Ovary (tissue), 7 donors: ENCODE measurements at regions not wholly inside any gene's neighbourhood (a gene's known extent, or its start where the extent isn't known, plus 50 kb on each side); places are given as distances from the start of the nearest gene placed in this dataset.

ENCODE experiments used
- DNase-seq, 5 donors: peaks; one replicate each; pipeline ENCODE4 v3.0.0-alpha.2; 2019 to 2020
- H3K27ac ChIP-seq, 2 donors: fragments of 200-600 bp; one replicate each; pipeline versions ENCODE4 v1.5.1 to v1.8.0; 2019 to 2022
- H3K27me3 ChIP-seq: fragments of 200-600 bp; one replicate; pipeline ENCODE4 v1.8.0; 2022
- H3K36me3 ChIP-seq: fragments of 200-600 bp; sonication (generic); one replicate; pipeline ENCODE4 v1.5.1; 2019
- H3K4me1 ChIP-seq: one replicate; pipeline ENCODE4 v1.8.1; 2013; ENCODE audit warnings: mild to moderate bottlenecking, moderate library complexity; ENCODE audit not compliant: insufficient read depth
- H3K4me3 ChIP-seq: fragments of 200-600 bp; sonication (generic); one replicate; pipeline ENCODE4 v1.5.1; 2017
- H3K9me3 ChIP-seq, 2 donors: fragments of 200-600 bp in 1 of 2; sonication (generic) in 1 of 2; one replicate each; pipeline versions ENCODE4 v1.5.1 to v1.8.1; 2013 to 2019; ENCODE audit warnings: mild to moderate bottlenecking in 1 of 2, moderate library complexity in 1 of 2
- EP300 ChIP-seq: sonication (generic); formaldehyde crosslinking; IDR thresholded peaks from one replicate; pipeline ENCODE4 v1.6.1; 2017; ENCODE audit warnings: antibody characterized with exemption
- POLR2A ChIP-seq: fragments of 450-650 bp; IDR thresholded peaks from one replicate; pipeline ENCODE4 v1.6.1; 2017; ENCODE audit warnings: antibody characterized with exemption, mild to moderate bottlenecking, moderate library complexity
- WGBS, 3 donors: extraction: QIAGEN DNeasy Blood & Tissue Kit in 1 of 3; methylation state at CpG; one replicate each; pipeline versions ENCODE4 v1.1.5 to v1.1.7; 2013 to 2017; 5-methylcytosine and 5-hydroxymethylcytosine counted together
- intact Hi-C, 4 donors: fragments of 100-400 bp; cut with DNase I; formaldehyde crosslinking; loops; one replicate each; pipeline versions ENCODE4 v1.11.0 to v1.15.1; 2022 to 2023
- TF ChIP-seq, protein P1 (sequence below), 3 donors: fragments of 450-650 bp in 2 of 3; fragments of 200-600 bp in 1 of 3; IDR thresholded peaks; one replicate each; pipeline versions ENCODE4 v1.5.1 to v1.8.0; 2016 to 2022; ENCODE audit warnings: antibody characterized with exemption in 3 of 3, mild to moderate bottlenecking in 1 of 3
- donor health status: DM: no; HTN: no; CAD: no; lungs with moderate emphysema.
- donor health status: DM: no; HTN: no; CAD: no.
- donor health status: Bipolar disorder and iron deficiency.
- donor health status: DM: no; HTN: no; CAD: no.
- donor health status: DM: yes; HTN: yes; CAD: no.

DNA sequence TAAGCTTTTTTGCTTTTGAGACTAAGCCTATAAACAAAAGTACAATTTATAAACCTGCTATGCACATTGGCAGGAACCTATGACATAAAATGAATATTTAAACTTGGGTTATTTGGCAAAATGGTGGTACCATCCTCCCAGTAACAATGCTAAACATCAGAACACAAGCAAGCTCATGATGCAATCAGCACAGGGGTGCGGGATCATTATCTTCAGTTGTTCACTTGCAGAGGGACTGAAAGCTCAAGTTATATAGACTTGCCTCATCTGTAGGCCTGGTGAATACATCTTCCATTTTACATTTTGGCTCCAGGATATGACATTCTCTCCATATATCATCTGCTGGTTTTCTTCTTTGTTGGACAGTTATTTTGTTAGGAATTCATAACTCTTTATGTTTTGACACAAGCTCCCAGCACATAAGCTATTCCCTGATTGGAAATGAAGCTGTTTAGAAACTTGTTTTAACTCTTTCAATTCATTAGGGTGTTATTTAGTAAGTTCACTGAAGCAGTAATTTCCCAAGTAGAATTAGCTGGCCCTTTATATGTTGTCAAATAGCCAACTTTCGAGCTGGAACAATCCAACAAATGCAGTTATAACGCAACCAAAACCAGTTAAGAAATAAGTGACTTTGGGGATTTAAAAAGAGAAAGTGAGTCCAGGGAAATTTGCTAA is 124.7 kb upstream of the LIFR start:
- intact Hi-C loops, result no loop called here
- WGBS, 3 donors, result 43 to 51% (median 46%) methylated on average over 3 of the region's 3 CpGs

DNA sequence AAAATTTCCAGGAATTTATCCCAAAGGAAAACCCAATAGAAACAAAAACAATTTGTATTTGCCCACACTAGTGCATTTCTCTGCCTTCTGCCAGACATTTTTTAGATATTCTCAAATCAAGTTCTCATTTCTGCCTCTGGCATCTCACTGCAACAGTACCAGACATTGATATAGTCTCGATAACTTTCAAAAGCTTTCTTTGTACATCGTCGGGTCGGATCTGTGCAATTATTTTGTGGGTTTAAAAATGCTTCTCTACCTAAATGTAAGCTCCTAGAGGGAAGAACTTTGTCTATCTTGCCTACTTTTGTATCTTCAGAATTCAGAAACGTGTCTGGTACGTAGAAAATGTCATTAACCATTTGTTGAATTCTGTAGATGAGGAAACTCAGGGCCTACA is 125.5 kb upstream of the LIFR start:
- 41 to 67% (median 57%) methylated on average over 6 of the region's 6 CpGs for WGBS, 3 donors
- DNase-seq, result no peak
- Histone ChIP-seq H3K4me1 (peaks cover 1% of the 10 kb centered on the region), H3K27ac (no peak overlapping the region), H3K36me3 (no peaks in the 10 kb centered on the region), H3K4me3 (no peak overlapping the region), H3K27me3 (no peaks in the 10 kb centered on the region), H3K9me3 (no peaks in the 10 kb centered on the region)
- TF ChIP-seq, protein P1, sequence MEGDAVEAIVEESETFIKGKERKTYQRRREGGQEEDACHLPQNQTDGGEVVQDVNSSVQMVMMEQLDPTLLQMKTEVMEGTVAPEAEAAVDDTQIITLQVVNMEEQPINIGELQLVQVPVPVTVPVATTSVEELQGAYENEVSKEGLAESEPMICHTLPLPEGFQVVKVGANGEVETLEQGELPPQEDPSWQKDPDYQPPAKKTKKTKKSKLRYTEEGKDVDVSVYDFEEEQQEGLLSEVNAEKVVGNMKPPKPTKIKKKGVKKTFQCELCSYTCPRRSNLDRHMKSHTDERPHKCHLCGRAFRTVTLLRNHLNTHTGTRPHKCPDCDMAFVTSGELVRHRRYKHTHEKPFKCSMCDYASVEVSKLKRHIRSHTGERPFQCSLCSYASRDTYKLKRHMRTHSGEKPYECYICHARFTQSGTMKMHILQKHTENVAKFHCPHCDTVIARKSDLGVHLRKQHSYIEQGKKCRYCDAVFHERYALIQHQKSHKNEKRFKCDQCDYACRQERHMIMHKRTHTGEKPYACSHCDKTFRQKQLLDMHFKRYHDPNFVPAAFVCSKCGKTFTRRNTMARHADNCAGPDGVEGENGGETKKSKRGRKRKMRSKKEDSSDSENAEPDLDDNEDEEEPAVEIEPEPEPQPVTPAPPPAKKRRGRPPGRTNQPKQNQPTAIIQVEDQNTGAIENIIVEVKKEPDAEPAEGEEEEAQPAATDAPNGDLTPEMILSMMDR (IDR thresholded peaks at IDR 0.05), result no peak
- TF ChIP-seq POLR2A (no peak), EP300 (no peak)
- intact Hi-C loops, result no loop called here

More for the DNA sequence above, 124.7 kb upstream of the LIFR start:
- H3K27me3 ChIP-seq, result no peaks in the 10 kb centered on the region
- no peak overlapping the region for H3K27ac ChIP-seq
- no peaks in the 10 kb centered on the region for H3K9me3 ChIP-seq
- no peak overlapping the region for H3K4me3 ChIP-seq
- DNase-seq, result no peak
- peaks cover 1% of the 10 kb centered on the region for H3K4me1 ChIP-seq
- H3K36me3 ChIP-seq, result no peaks in the 10 kb centered on the region
- TF ChIP-seq, protein P1 (IDR thresholded peaks at IDR 0.05), result no peak
- TF ChIP-seq EP300, result no peak
- no peak for TF ChIP-seq POLR2A

- Histone ChIP-seq H3K27ac (no peak overlapping the region), H3K36me3 (no peaks in the 10 kb centered on the region), H3K9me3 (no peaks in the 10 kb centered on the region), H3K4me3 (no peak overlapping the region), H3K27me3 (no peaks in the 10 kb centered on the region), H3K4me1 (no peaks in the 10 kb centered on the region)
- intact Hi-C loops, result no loop called here
- no peak for TF ChIP-seq POLR2A
- no peak for TF ChIP-seq EP300
- TF ChIP-seq, protein P1 (IDR thresholded peaks at IDR 0.05), result no peak
- 71 to 86% (median 73%) methylated on average over 3 of the region's 3 CpGs for WGBS, 3 donors
- no peak for DNase-seq
Measured at GRCh38 chr5:38686658-38687057, 130.2 kb upstream of the LIFR start.

DNA sequence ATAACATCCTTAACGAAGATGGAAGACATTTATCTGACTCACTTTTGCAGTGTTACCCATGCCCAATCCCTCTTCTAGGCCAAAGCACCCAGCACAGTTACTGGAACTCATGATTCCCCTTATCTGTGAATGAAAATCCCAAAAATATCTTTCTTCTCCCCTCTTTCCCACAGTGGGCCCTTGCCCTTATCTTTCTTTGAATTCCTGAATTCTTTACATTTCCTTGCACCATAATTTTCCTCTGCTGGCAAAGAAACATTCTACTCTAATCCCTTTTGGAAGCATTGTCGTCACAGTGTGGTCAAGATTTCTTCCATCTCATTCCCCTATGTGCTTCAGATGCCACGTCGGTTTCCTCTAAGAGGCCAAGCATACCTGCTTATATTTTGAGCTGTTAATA is 135.9 kb upstream of the LIFR start:
- TF ChIP-seq, protein P1 (IDR thresholded peaks at IDR 0.05), result no peak
- TF ChIP-seq EP300 (no peak), POLR2A (no peak)
- H3K4me1 ChIP-seq, result peaks cover 12% of the 10 kb centered on the region
- 78 to 90% (median 84%) methylated on average over 4 of the region's 4 CpGs for WGBS, 3 donors
- no peaks in the 10 kb centered on the region for H3K36me3 ChIP-seq
- no peak overlapping the region for H3K4me3 ChIP-seq
- no peak for DNase-seq
- no peaks in the 10 kb centered on the region for H3K9me3 ChIP-seq
- intact Hi-C loops, result no loop called here
- no peaks in the 10 kb centered on the region for H3K27me3 ChIP-seq
- no peak overlapping the region for H3K27ac ChIP-seq
